Activated B cell treated with CpG ODN at 0.5 μM for 24 hours (primary cell): ENCODE measurements at regions not wholly inside any gene's neighbourhood (a gene's known extent, or its start where the extent isn't known, plus 50 kb on each side); places are given as distances from the start of the nearest gene placed in this dataset.
A peak's percentile ranks its signal among the peaks of the same experiment; 100 is the strongest.

Experiments
- ATAC-seq: fragments of 200-7000 bp; cut with Tn5 transposase; one replicate; pipeline ENCODE4 v1.10.0; 2021; ENCODE audit warnings: low read depth, mild to moderate bottlenecking, moderate library complexity
- CTCF ChIA-PET: fragments of 350-600 bp; sonication (Branson Sonifier 250); formaldehyde crosslinking; loops from one replicate; lab custom pipeline; 2021; ENCODE audit warnings: antibody characterized with exemption; lab: Charles Lee
- POLR2A ChIA-PET: fragments of 350-600 bp; sonication (Branson Sonifier 250); formaldehyde crosslinking; loops from one replicate; lab custom pipeline; 2021; ENCODE audit warnings: antibody characterized with exemption; lab: Charles Lee
- DNase-seq: peaks from one replicate; pipeline ENCODE4 v3.0.0; 2022
- H3K27ac Mint-ChIP-seq: one replicate; pipeline ENCODE4 v1.8.0; 2020; ENCODE audit warnings: mixed read lengths
- H3K27me3 Mint-ChIP-seq: one replicate; pipeline ENCODE4 v1.8.0; 2021; ENCODE audit warnings: mixed read lengths
- H3K36me3 Mint-ChIP-seq: one replicate; pipeline ENCODE4 v1.8.0; 2021; ENCODE audit warnings: low read depth, mixed read lengths
- H3K4me1 Mint-ChIP-seq: one replicate; pipeline ENCODE4 v1.8.0; 2021; ENCODE audit warnings: mixed read lengths
- H3K4me3 Mint-ChIP-seq: one replicate; pipeline ENCODE4 v1.8.0; 2020; ENCODE audit warnings: mild to moderate bottlenecking, mixed read lengths
- H3K9me3 Mint-ChIP-seq: one replicate; pipeline ENCODE4 v1.8.0; 2020; ENCODE audit warnings: mixed read lengths
- CTCF ChIP-seq: fragments of 200-600 bp; IDR thresholded peaks from one replicate; pipeline ENCODE4 v1.8.0; 2022; ENCODE audit warnings: antibody characterized with exemption, mild to moderate bottlenecking
- intact Hi-C: fragments of 100-400 bp; cut with micrococcal nuclease; formaldehyde crosslinking; loops from one replicate; pipeline ENCODE4 v1.15.1; 2024

- H3K27me3 Mint-ChIP-seq, result no peaks in the 10 kb centered on the region
- H3K9me3 Mint-ChIP-seq, result no peaks in the 10 kb centered on the region
- H3K4me3 Mint-ChIP-seq, result peak overlapping the region; percentile 68
- intact Hi-C loops, result loop anchor here (1.0 to 5.0 kb wide), 9 partner anchors 13 to 510 kb away; no protein-coding TSS in a partner anchor
- peak; percentile 61 for ATAC-seq
- CTCF ChIA-PET, result interaction anchor here (0.6 to 6.7 kb wide), 16 partner anchors 11 to 358 kb away, joined by 3 to 58 read pairs (median 4); no protein-coding TSS in a partner anchor
- H3K36me3 Mint-ChIP-seq, result no peaks in the 10 kb centered on the region
- peaks cover 54% of the 10 kb centered on the region for H3K4me1 Mint-ChIP-seq
- POLR2A ChIA-PET, result interaction anchor here (0.8 to 11.4 kb wide), 29 partner anchors 10 to 366 kb away, joined by 3 to 167 read pairs (median 8); partner anchors contain the start of gene BTG1
- TF ChIP-seq CTCF, result no peak
- H3K27ac Mint-ChIP-seq, result peak overlapping the region; percentile 94
- no peak for DNase-seq
Measured at GRCh38 chr12:92502417-92503028, 200.3 kb upstream of the PLEKHG7 start.

- intact Hi-C loops, result loop anchor here (1.0 kb wide), 1 partner anchor 9 kb away; no protein-coding TSS in a partner anchor
- peak overlapping the region; percentile 25 for H3K27ac Mint-ChIP-seq
- ATAC-seq (peak; percentile 68), DNase-seq (no peak)
- H3K4me1 Mint-ChIP-seq, result peaks cover 51% of the 10 kb centered on the region
- H3K4me3 Mint-ChIP-seq, result no peak overlapping the region
- peaks cover 8% of the 10 kb centered on the region for H3K36me3 Mint-ChIP-seq
- no peak for TF ChIP-seq CTCF
- POLR2A ChIA-PET, result interaction anchor here (1.0 to 13.1 kb wide), 2 partner anchors 7 to 10 kb away, joined by 3 to 165 read pairs; no protein-coding TSS in a partner anchor
- H3K27me3 Mint-ChIP-seq, result no peaks in the 10 kb centered on the region
- CTCF ChIA-PET, result no interaction called here
- H3K9me3 Mint-ChIP-seq, result peaks cover 8% of the 10 kb centered on the region
Measured at GRCh38 chr12:92496790-92497189, 206.0 kb upstream of the PLEKHG7 start.

GRCh38 chr12:92495108-92495507 lies 207.7 kb upstream of the PLEKHG7 start:
- Mint-ChIP-seq H3K36me3 (peaks cover 15% of the 10 kb centered on the region), H3K27ac (peak overlapping the region; percentile 27), H3K27me3 (no peaks in the 10 kb centered on the region), H3K4me3 (no peak overlapping the region), H3K4me1 (peaks cover 63% of the 10 kb centered on the region), H3K9me3 (peaks cover 10% of the 10 kb centered on the region)
- ATAC-seq (no peak), DNase-seq (no peak)
- ChIA-PET CTCF (interaction anchor here (0.7 to 1.2 kb wide), 4 partner anchors 8 to 685 kb away, joined by 3 to 4 read pairs (median 3); no protein-coding TSS in a partner anchor), POLR2A (interaction anchor here (0.6 to 13.1 kb wide), 8 partner anchors 9 to 349 kb away, joined by 3 to 165 read pairs (median 7); partner anchors contain the start of gene BTG1)
- intact Hi-C loops, result no loop called here
- no peak for TF ChIP-seq CTCF

- peak; percentile 33 for ATAC-seq
- Mint-ChIP-seq H3K27me3 (no peaks in the 10 kb centered on the region), H3K36me3 (peaks cover 15% of the 10 kb centered on the region), H3K27ac (peak overlapping the region; percentile 80), H3K9me3 (peaks cover 12% of the 10 kb centered on the region), H3K4me3 (no peak overlapping the region), H3K4me1 (peaks cover 75% of the 10 kb centered on the region)
- ChIA-PET CTCF (interaction anchor here (0.8 to 1.3 kb wide), 5 partner anchors 12 to 916 kb away, joined by 3 to 4 read pairs (median 3); no protein-coding TSS in a partner anchor), POLR2A (interaction anchor here (0.5 to 13.1 kb wide), 11 partner anchors 10 to 348 kb away, joined by 3 to 165 read pairs (median 7); partner anchors contain the start of gene BTG1)
- no peak for DNase-seq
- no peak for TF ChIP-seq CTCF
- intact Hi-C loops, result no loop called here
Measured at GRCh38 chr12:92493816-92494215, 209.0 kb upstream of the PLEKHG7 start.

DNA sequence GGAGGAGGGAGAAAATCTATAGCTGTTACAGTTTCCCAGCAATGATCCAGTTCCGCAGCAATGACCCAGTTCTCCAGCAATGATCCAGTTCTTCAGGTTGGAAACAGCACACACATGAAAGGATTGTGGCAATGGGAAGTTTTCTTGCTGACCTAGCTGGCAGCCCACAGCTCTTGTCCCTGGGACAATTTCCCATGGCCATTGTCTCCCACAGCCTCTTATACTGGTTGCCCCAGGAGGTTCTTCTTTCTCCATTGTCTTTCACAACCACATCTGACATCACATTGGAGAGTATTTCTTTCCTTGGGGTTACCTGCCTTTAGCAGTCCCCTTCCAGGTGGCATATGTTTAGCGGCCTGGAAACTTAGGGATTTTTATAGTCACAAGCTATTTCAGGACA lies 209.8 kb upstream of the PLEKHG7 start:
- Mint-ChIP-seq H3K9me3 (peaks cover 12% of the 10 kb centered on the region), H3K4me1 (peaks cover 83% of the 10 kb centered on the region), H3K4me3 (no peak overlapping the region), H3K36me3 (peaks cover 15% of the 10 kb centered on the region), H3K27ac (peak overlapping the region; percentile 80), H3K27me3 (no peaks in the 10 kb centered on the region)
- TF ChIP-seq CTCF, result no peak
- ATAC-seq (no peak), DNase-seq (no peak)
- ChIA-PET CTCF (interaction anchor here (0.8 to 1.2 kb wide), 3 partner anchors 12 to 915 kb away, joined by 3 to 5 read pairs (median 3); no protein-coding TSS in a partner anchor), POLR2A (interaction anchor here (1.3 to 13.1 kb wide), 5 partner anchors 11 to 347 kb away, joined by 7 to 165 read pairs (median 16); partner anchors contain the start of gene BTG1)
- intact Hi-C loops, result no loop called here
